SU-DHL-6 (cell line): ENCODE measurements at regions not wholly inside any gene's neighbourhood (a gene's known extent, or its start where the extent isn't known, plus 50 kb on each side); places are given as distances from the start of the nearest gene placed in this dataset.

Experiments
- H2AFZ ChIP-seq: fragments of 200-600 bp; sonication (generic); 2 replicates; pipeline ENCODE4 v1.6.1; 2014; ENCODE audit warnings: low read depth, mild to moderate bottlenecking, moderate library complexity, mixed read lengths, antibody characterized with exemption, low read length; ENCODE audit not compliant: severe bottlenecking
- H3F3A ChIP-seq: fragments of 200-600 bp; shearing (Covaris generic); 2 replicates; pipeline ENCODE4 v1.6.0; 2016; ENCODE audit warnings: antibody characterized with exemption, mild to moderate bottlenecking; ENCODE audit not compliant: insufficient read depth
- H3K27ac ChIP-seq: fragments of 200-600 bp; sonication (generic); 2 replicates; pipeline ENCODE4 v1.5.1; 2016; ENCODE audit warnings: low read depth, mild to moderate bottlenecking, low read length, moderate library complexity, mixed read lengths
- H3K27me3 ChIP-seq: fragments of 200-600 bp; sonication (generic), shearing (Covaris generic); 2 replicates; pipeline ENCODE4 v1.6.0; 2014; ENCODE audit warnings: mild to moderate bottlenecking, low read length
- H3K36me3 ChIP-seq: fragments of 200-600 bp; sonication (generic); 2 replicates; pipeline ENCODE4 v1.6.1; 2014; ENCODE audit warnings: mild to moderate bottlenecking, low read length, mixed read lengths
- H3K4me2 ChIP-seq: fragments of 300-600, 200-600 bp; shearing (Covaris generic), sonication (generic); 2 replicates; pipeline ENCODE4 v1.6.0; 2014; ENCODE audit warnings: low read length, low read depth, mild to moderate bottlenecking; ENCODE audit not compliant: poor library complexity, severe bottlenecking
- H3K4me3 ChIP-seq: fragments of 200-600 bp; sonication (generic); 2 replicates; pipeline ENCODE4 v1.5.1; 2014; ENCODE audit warnings: antibody characterized with exemption, low read length, mild to moderate bottlenecking, mixed read lengths; ENCODE audit not compliant: insufficient read depth, poor library complexity, severe bottlenecking
- H3K79me2 ChIP-seq: fragments of 200-600 bp; sonication (generic); 2 replicates; pipeline ENCODE4 v1.6.1; 2014; ENCODE audit warnings: mild to moderate bottlenecking, low read length, moderate library complexity; ENCODE audit not compliant: insufficient read depth
- H3K9ac ChIP-seq: fragments of 200-600 bp; sonication (generic); 2 replicates; pipeline ENCODE4 v1.7.0; 2014; ENCODE audit warnings: mild to moderate bottlenecking, low read length
- H3K9me2 ChIP-seq: fragments of 200-600 bp; sonication (generic); replicated peaks from 2 replicates; pipeline ENCODE4 v1.6.1; 2014; ENCODE audit warnings: low read length; ENCODE audit not compliant: insufficient read depth
- H3K9me3 ChIP-seq: fragments of 200-600 bp; sonication (generic); 2 replicates; pipeline ENCODE4 v1.6.1; 2014; ENCODE audit warnings: low read length, mixed read lengths; ENCODE audit not compliant: insufficient read depth
- H4K20me1 ChIP-seq: fragments of 200-600 bp; sonication (generic); 2 replicates; pipeline ENCODE4 v1.6.1; 2014; ENCODE audit warnings: low read depth, mild to moderate bottlenecking, antibody characterized with exemption, low read length, moderate library complexity, mixed read lengths
- CTCF ChIP-seq: fragments of 200-600 bp; sonication (generic); IDR thresholded peaks from one replicate; pipeline ENCODE4 v1.5.1; 2017; ENCODE audit warnings: antibody characterized with exemption, mild to moderate bottlenecking, low read length, moderate library complexity; ENCODE audit not compliant: insufficient read depth, poor library complexity, severe bottlenecking
- EZH2phosphoT487 ChIP-seq: fragments of 200-600 bp; sonication (generic), shearing (Covaris generic); conservative IDR thresholded peaks from 2 replicates; pipeline ENCODE4 v1.6.1; 2018; ENCODE audit warnings: mild to moderate bottlenecking, antibody characterized with exemption, low read length, moderate library complexity, mixed read lengths

GRCh38 chr16:64162613-64163375, 959.1 kb downstream of the CDH11 start:
- H3K9me3 ChIP-seq = no peaks in the 10 kb centered on the region
- no peaks in the 10 kb centered on the region for H3K36me3 ChIP-seq
- no peaks in the 10 kb centered on the region for H4K20me1 ChIP-seq
- TF ChIP-seq EZH2phosphoT487 (no peak), CTCF (no peak)
- H3K79me2 ChIP-seq = no peaks in the 10 kb centered on the region
- no peaks in the 10 kb centered on the region for H3K27me3 ChIP-seq
- no peaks in the 10 kb centered on the region for H3F3A ChIP-seq
- no peak overlapping the region for H3K4me2 ChIP-seq
- no peak overlapping the region for H3K9ac ChIP-seq
- no peaks in the 10 kb centered on the region for H3K9me2 ChIP-seq
- no peak overlapping the region for H3K4me3 ChIP-seq
- H2AFZ ChIP-seq = no peak overlapping the region
- H3K27ac ChIP-seq = no peak overlapping the region

DNA sequence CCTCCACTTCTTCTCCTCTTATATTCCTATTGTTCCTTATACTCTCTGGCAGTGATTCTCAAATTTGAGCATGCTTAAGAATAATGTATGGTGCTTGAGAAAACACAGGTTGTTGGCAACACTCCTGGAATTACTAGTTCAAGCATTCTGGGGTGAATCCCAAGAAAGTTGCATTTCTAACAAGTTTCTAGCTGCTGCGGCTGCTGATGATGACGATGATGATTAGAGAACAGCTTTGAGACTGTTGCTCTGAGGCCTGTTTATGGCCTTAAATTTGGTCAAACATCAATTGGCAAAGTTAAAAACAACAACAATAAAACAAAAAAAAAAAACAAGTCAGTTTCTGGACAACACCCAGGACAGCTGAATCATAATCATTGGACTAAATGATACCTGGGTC, 961.9 kb downstream of the CDH11 start:
- Histone ChIP-seq H3K9ac (no peak overlapping the region), H3K4me2 (no peak overlapping the region), H3K9me2 (no peaks in the 10 kb centered on the region), H3K9me3 (no peaks in the 10 kb centered on the region), H3K79me2 (no peaks in the 10 kb centered on the region), H2AFZ (no peak overlapping the region), H3K27me3 (no peaks in the 10 kb centered on the region), H3K4me3 (no peak overlapping the region), H3F3A (no peaks in the 10 kb centered on the region), H3K36me3 (no peaks in the 10 kb centered on the region), H3K27ac (no peak overlapping the region), H4K20me1 (no peaks in the 10 kb centered on the region)
- no peak for TF ChIP-seq CTCF
- TF ChIP-seq EZH2phosphoT487 = no peak

- no peaks in the 10 kb centered on the region for H3F3A ChIP-seq
- no peaks in the 10 kb centered on the region for H3K79me2 ChIP-seq
- no peaks in the 10 kb centered on the region for H3K27me3 ChIP-seq
- H3K27ac ChIP-seq = no peak overlapping the region
- H3K9me2 ChIP-seq = no peaks in the 10 kb centered on the region
- H4K20me1 ChIP-seq = no peaks in the 10 kb centered on the region
- TF ChIP-seq CTCF (no peak), EZH2phosphoT487 (no peak)
- H3K9ac ChIP-seq = no peak overlapping the region
- H3K4me3 ChIP-seq = no peak overlapping the region
- no peaks in the 10 kb centered on the region for H3K9me3 ChIP-seq
- H2AFZ ChIP-seq = no peak overlapping the region
- H3K36me3 ChIP-seq = no peaks in the 10 kb centered on the region
- H3K4me2 ChIP-seq = no peak overlapping the region
Measured at GRCh38 chr16:64158941-64159588, 962.8 kb downstream of the CDH11 start.
